HG02642 (cell line): ENCODE measurements at regions not wholly inside any gene's neighbourhood (a gene's known extent, or its start where the extent isn't known, plus 50 kb on each side); places are given as distances from the start of the nearest gene placed in this dataset.
A peak's percentile ranks its signal among the peaks of the same experiment; 100 is the strongest.

Experiments
- ATAC-seq: cut with Tn5 transposase; IDR thresholded peaks from one replicate; pipeline ENCODE4 v1.9.1; 2021; ENCODE audit warnings: mild to moderate bottlenecking; ENCODE audit not compliant: unreplicated experiment, poor library complexity

DNA sequence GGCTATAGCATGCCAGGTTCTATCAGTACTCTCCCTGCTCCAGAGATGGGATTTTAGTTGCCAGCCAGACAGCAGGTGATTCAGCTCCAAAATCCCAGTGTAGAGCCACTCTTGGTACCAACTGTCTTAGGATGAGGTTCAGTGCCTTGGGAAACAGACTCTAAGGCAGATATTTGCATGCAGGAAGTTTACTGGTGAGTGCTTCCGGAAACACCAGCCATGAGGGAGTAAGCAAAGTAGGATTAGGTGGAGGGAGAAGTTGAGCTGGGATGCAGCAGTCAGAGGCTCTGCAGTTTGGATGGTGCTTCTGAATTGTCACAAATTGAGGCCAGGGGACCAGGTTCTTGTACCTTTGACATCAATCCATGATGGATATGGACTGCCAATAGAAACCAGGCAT, 207.5 kb upstream of the JUN start:
- ATAC-seq, result peak; percentile 55

DNA sequence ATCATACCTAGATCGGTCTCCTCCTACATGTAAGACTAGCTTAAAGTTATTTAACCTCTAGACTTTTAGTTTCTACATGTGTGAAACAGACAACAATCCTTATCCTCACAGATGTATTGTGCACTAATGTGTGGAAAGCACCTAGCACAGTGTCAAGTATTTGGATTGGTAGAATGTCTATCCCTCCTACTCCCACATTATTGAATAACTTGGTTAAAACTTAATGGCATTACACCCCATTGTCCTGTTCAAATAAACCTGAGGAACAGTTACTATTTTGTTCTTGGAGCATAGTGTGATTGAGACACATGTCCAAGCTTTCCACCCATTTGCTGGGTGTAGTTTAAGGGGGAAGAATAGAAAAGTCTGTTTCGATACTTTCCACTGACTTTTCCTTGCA, 208.8 kb upstream of the JUN start:
- ATAC-seq, result no peak

DNA sequence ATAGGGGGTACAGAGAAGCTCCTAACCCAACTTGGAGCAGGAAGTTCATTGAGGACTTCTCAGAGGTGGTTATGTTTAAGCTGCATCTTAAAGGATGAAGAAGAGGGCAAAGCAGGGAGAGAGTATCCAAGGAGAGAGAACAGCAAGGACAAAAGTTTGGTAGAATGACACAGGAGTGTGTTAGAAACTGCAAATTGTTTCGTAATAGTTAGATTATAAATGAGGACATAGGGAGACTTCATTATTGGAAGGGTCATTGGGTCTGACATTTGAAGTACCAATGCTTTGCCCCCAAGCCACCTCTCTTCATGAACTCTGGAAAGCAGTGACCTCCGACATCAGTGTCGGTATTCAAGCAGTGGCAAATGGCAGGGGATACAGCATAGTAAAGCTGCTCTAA, 209.6 kb upstream of the JUN start:
- ATAC-seq, result no peak

DNA sequence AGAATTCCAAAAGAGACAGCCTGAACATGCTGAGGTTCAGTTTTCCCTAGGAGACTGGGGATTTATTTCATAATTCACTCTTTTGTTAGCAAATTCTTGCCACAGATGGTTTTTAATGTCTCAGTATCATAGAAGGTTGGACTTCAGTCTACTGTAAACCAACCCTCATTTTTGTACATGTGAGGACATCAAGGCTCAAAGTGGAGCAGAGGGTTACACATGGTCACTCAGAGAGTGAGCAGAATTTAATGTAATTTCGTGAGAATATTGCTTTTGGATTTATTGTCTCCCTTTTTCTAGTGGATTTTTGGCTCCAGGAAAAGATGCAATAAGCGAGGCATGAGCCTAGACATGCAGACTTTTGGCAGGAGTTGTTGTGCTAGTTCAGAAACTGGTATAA, 210.8 kb upstream of the JUN start:
- no peak for ATAC-seq

DNA sequence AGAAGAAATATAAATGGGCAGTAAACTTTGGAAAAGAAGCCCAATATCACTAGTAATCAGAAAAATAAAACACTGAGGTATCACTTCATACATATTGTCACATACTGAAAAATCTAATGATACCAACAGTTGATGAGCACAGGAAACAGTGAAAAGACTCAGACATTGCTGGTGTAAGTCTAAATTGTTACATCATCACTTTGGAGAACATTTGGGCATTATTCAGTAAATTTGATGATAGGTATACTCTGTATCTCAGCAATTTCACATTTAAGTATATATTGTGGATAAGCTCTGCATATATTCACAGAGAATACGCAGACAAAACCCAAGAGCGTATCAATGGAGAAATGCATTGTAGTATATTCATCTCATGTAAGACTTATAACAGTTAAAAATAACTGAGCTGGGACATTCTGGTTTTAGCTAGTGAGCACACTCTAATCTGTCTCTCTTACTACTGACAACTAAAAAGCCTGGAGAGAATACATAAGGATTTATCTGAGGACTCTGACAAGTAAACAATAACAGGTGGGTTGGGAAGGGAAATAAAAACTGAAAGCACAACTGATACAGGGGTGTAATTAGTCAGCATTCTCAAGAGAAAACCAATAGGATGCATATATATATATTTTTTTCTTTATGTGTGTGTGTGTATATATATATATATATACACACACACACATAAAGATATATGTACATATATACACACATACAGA, 212.7 kb upstream of the JUN start:
- no peak for ATAC-seq

DNA sequence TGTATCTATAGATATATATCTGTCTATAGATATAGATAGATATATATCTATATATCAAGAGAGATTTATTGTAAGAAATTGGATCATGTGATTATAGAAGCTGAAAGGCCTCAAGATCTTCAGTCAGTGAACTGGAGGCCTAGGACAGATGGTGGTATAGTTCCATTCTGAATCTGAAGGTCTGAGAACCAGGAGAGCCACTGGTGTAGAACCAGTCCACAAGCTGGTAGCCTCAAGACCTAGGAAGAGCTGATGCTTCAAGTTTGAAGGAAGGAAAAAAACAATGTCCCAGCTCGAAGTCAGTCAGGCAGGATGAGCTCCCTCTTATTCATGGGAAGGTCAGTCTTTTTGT, 213.2 kb upstream of the JUN start:
- ATAC-seq, result no peak

DNA sequence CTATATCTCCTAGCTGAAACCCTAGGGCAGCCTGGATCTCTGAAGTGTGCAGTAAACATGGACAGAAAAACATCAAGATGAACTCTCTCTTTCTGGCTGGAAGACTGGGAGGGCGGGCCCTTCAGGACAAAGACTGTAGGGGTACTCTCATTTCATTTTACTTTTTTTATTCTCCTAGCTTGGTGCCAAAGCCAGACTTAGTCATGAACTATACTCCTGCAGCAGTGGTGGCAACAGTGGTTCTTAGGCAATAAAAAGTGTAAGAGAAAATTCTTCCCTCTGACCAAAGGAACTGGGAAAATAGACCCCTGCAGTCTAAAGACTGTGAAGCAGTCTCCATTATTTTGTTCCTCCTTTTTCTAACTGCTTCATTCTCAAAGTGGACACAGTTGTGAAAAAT, 213.8 kb upstream of the JUN start:
- ATAC-seq, result no peak

DNA sequence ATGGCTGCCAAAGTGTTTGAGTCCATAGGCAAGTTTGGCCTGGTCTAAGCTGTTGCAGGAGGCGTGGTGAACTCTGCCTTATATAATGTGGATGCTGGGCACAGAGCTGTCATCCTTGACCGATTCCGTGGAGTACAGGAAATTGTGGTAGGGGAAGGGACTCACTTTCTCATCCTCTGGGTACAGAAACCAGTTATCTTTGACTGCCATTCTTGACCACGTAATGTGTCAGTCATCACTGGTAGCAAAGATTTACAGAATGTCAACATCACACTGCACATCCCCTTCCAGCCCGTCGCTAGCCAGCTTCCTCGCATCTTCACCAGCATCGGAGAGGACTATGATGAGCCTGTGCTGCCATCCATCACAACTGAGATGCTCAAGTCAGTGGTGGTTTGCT, 215.8 kb upstream of the JUN start:
- no peak for ATAC-seq

DNA sequence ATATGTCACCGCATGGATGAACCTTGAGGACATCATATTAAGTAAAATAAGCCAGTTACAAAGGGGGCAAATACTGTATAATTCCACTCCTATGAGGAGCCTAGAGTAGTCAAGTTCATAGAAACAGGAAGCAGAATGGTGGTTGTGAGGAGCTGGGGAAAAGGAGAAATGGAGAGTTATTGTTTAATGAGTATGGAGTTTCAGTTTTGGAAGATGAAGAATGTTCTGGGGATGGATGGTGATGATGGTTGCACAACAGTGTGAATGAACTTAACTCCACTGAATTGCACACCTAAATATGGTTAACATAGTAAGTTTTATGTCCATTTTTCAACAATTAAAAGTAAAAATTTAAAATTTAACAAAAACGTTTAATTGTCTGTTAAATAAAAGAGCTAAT, 220.9 kb upstream of the JUN start:
- ATAC-seq, result no peak

DNA sequence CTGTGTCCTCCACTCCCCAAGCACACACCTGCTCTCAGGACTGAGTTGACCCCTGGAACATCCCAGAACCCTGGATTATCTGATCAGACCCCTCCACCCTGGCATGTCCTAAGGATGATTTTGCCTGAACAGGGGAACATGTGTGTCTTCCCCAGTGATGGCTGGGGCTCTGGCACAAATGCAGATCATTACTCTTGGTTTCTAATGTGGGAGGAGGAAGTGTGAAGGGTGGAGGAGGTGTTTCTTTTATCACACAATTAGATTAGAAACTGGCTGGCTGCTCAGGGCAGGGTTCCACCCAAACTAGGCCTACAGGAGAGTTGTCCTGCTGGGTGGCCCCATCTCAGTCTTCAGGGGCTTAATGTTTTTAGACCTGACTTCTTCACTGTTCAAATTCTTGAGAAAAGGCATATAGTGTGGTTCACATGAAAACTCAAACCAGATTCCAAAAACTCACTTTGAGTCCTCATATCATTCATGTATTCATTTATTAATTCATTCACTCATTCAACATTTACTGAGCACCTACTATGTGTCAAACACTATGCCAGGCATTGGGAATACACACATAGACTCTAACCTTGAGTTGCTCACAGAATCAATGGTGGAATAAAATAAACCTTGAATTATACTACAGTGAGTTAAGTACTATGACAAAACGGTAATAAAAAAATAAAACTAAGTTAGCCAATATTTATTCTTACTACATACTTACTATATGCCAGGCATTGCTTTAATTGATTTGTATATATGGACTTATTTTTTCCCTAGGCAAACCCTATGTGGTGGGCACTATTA, 221.8 kb upstream of the JUN start:
- ATAC-seq, result peak; percentile 44

DNA sequence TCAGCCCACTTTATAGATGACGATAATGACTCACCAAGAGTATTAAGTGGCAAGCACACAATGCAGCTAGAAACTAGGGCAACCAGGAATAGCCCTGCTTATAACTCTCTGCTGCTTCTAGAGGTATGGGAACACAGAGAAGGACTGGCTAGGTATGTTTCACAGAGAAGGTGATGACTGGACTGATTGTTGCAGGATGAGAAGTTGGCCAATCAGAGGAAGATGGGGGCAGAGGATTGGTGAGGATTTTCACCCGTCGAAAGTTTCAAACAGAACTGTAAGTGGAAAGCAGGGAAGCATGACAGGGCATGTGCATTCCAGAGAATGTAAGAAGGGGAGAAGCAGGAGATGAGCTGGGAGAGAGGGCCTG, 222.4 kb upstream of the JUN start:
- no peak for ATAC-seq

DNA sequence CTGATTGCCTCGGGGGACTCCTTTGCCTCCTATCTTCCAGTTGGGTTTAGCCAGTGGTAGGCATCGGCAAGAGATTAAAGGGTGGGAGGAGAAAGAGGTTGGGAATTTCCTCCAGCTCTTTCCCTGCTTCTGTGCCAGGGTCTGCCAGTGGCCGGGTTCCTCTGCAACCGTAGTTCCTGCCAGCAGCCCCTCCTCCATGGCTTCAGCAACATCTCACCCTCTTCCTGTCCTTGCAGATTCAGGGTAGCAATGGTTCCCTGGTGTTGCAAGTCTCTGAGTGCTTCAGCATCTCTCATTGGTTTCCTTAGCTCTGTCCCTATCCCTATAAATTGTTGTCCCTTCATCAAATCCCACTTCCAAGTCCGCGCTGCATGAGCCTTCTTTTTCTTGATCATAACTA, 223.1 kb upstream of the JUN start:
- ATAC-seq, result no peak

DNA sequence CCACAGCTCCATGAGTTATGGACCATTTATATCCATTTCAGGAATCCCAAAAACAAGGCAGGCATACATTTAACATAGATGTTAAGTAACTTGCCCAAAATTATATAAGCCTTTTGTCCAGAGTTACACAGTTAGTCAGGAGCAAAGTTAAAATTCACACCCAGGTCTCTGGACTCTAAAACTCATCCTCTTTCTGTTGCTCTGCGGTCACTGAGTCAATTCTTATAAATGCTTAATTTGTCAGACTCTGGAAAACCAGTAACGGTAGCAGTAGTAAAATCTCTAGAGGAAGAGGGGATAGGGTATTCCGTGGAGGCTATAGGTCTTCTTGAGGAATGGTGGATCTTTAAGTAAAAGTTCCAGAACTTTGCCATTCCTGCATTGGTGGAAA, 223.6 kb upstream of the JUN start:
- ATAC-seq, result no peak

DNA sequence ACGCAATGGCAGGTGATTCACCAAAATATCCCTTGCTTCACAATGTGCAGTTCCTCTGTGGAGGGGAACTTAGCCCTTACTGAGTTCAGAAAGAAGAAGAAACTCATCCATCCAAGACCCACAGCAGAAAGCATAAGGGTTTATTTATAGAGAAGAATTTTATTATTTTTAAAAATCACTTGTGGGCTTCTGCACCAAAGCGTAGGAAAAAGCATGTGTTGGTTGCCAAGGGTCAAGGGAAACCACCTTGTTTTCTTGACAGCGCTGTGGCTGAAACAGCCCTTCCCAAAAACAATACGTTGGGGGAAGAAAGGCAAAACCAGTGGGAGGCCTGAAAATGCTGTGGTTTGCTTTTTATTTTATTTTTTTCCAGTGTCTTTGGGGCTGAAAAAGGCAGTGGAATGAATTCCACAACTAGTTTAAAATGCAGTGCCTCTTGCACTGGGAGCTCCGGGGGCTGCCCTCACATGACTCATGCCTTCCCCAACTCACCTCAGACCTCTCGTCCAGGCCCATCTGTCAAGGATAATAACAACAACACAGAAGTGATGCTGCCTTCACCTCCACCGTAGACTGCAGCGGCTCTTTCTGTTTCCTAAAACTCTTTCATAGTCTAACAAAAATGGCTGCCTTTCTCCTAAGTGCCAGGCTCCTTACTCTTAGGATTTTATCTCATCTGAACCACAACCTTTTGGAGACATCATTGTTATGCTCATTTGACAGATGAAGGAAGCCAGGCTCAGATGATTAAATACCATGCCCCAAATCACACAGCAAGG, 224.2 kb upstream of the JUN start:
- peak; percentile 58 for ATAC-seq

DNA sequence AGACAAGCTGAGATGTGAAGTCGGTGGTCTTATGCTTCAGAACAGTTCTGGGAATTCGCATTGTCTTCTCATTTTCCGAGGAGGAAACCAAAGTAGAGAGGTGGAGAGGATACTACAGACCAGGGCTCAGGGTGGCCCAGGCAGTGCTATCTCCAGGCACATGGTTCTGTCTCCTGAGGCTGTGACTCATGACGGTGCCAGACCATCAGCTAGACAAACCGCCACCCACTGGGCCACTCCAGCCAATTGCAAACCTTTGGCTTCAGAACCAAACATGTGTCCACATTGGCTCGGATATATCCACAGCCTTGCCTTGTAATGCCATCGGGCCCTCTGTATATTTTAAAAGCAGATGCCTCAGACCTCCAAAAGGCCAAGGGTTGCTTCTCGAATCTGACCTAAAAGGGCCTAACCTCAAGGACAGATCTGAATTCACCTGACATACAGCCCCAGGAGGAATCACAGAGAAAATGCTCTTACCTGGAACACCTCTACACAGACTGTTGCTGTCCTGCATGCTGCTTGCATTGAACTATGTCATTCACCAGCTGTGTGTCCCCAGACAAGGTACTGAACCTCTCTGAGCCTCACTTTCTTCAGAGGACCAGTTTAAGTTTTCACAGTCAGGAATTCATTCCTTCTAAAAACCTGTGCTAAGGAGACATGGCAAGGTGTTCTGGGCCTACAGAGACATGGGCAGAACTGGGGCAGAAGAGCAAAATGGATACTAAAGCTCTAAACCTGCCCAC, 224.9 kb upstream of the JUN start:
- ATAC-seq, result no peak

DNA sequence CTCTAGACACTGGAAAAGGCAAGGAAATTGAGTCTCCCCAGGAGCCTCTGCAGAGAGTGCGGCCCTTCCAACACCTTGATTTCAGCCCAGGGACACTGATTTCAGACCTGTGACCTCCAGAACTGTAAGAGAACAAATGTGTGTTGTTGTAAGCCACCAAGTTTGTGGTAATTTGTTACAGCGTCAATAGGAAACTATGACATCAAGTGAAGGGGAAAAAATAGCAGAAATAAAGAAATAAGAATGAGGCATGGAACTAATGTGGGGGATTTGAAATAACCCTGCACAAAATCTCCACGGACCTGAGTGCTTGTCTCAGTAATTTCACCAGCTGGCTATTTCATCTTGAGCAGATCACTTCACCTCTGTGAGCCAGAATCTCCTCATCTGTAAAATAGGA, 227.8 kb upstream of the JUN start:
- no peak for ATAC-seq

DNA sequence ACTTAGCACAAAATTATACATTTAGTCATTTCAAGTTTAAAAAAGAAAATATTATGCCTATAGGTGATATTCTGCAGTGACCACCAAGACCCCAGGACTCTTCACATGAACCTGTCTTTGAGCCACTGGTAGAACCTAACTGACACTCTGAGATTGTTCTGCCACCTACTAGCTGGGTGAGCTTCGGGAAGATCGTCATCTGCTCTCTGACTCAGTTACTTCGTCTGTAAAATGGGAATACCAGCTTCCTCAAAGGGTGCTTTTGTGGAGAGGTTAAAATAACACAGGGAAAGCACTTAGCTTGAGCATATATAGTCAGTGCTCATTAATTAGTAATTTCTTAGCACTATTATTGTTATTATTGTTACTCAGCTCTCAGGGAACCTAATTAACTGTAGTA, 228.5 kb upstream of the JUN start:
- ATAC-seq, result no peak

DNA sequence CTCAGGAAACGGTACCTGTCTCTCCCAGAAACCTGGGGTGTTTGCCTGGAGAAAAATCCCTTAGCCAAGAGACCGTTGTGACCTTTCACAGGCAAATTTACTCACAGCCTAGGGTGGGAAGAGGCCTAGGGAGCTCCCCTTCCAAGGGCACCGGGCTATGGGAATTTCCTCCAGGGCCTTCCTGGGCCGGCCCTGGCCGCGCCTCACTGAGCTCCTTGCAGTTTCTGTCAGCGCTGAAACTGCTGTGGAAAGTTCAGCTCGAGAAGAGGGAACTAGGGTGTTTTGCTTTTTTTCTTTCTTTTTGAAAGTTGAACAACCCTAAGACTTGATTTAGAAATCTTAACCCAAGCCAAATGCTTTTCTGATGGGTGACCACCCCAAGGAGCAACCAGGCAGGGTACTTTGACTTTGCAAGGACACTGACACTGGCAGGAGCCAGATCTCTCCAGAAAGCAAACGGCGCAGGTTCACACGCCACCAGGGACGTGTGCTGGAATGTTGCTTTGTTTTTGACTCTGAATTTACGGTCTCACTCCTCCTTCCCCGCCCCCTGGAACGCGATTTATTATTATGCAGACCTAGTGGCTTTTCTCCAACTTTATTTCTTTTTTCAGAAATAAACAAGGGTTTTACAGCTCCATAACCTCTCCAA, 229.6 kb upstream of the JUN start:
- ATAC-seq, result peak; percentile 69

DNA sequence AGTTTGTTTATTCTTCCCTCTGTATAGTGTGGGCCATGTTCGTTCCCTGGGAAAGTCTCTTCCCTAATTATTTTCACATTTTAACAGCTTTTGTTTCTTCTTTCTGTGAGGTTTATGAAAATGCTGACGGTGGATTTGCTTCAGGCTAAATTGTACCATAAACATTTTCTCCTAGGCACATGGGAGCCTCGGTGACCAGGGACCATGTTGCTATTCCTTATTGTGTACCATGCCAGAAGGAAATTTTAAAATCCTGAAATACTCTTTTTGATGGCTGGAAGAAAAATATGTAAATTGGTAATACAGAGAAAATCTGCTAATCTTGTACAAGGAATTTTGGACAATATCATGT, 230.1 kb upstream of the JUN start:
- ATAC-seq, result no peak

DNA sequence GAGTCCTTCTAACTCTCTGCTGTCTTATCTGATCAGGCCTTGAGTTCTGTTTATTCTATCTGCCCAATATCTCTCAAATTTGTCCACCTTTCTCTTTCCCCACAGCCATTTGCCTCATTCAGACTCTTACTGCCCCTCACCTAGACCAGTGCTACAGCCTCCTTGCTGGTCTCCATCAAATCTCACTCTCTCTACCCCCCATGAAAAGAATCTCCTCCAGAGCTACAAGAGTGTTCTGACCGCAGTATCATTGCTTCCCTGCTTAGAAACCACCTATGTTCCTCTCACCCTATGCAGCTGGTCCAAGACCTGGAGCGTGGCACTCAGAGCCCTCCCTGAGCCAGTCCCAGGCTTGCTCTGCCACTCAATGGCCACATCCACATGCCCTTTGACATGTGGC, 231.0 kb upstream of the JUN start:
- ATAC-seq, result no peak
